ENCODE measurements at regions not wholly inside any gene's neighbourhood (a gene's known extent, or its start where the extent isn't known, plus 50 kb on each side); places are given as distances from the start of the nearest gene placed in this dataset.

- DNase-seq (no peak), ATAC-seq (no peak)
- H3K27ac Mint-ChIP-seq, result no peak overlapping the region
- peaks cover 2% of the 10 kb centered on the region for H3K27me3 Mint-ChIP-seq
- peaks cover 8% of the 10 kb centered on the region for H3K4me1 Mint-ChIP-seq
- no peaks in the 10 kb centered on the region for H3K9me3 Mint-ChIP-seq
- no peaks in the 10 kb centered on the region for H3K36me3 Mint-ChIP-seq (ENCODE audit: low read depth)
- no peak overlapping the region for H3K4me3 Mint-ChIP-seq
Measured at GRCh38 chr10:23715363-23715762, 276.5 kb downstream of the OTUD1 start.

GRCh38 chr10:23717913-23718312 is 279.0 kb downstream of the OTUD1 start:
- DNase-seq (no peak), ATAC-seq (no peak)
- H3K36me3 Mint-ChIP-seq (ENCODE audit: low read depth), result no peaks in the 10 kb centered on the region
- peaks cover 8% of the 10 kb centered on the region for H3K4me1 Mint-ChIP-seq
- H3K27me3 Mint-ChIP-seq, result no peaks in the 10 kb centered on the region
- no peak overlapping the region for H3K27ac Mint-ChIP-seq
- H3K9me3 Mint-ChIP-seq, result no peaks in the 10 kb centered on the region
- no peak overlapping the region for H3K4me3 Mint-ChIP-seq

- no peak for DNase-seq
- no peaks in the 10 kb centered on the region for H3K9me3 Mint-ChIP-seq
- ATAC-seq, result no peak
- H3K27ac Mint-ChIP-seq, result no peak overlapping the region
- H3K4me1 Mint-ChIP-seq, result peaks cover 8% of the 10 kb centered on the region
- H3K27me3 Mint-ChIP-seq, result no peaks in the 10 kb centered on the region
- no peak overlapping the region for H3K4me3 Mint-ChIP-seq
- no peaks in the 10 kb centered on the region for H3K36me3 Mint-ChIP-seq (ENCODE audit: low read depth)
Measured at GRCh38 chr10:23718946-23719345, 280.1 kb downstream of the OTUD1 start.

GRCh38 chr10:23723796-23724195 is 284.9 kb downstream of the OTUD1 start:
- H3K27me3 Mint-ChIP-seq, result no peaks in the 10 kb centered on the region
- no peak for ATAC-seq
- H3K4me1 Mint-ChIP-seq, result no peaks in the 10 kb centered on the region
- peaks cover under 1% of the 10 kb centered on the region for H3K36me3 Mint-ChIP-seq (ENCODE audit: low read depth)
- H3K9me3 Mint-ChIP-seq, result peaks cover 4% of the 10 kb centered on the region
- DNase-seq, result no peak
- no peak overlapping the region for H3K27ac Mint-ChIP-seq
- no peak overlapping the region for H3K4me3 Mint-ChIP-seq

GRCh38 chr10:23725548-23725947 is 286.7 kb downstream of the OTUD1 start:
- ATAC-seq (no peak), DNase-seq (no peak)
- Mint-ChIP-seq H3K9me3 (peaks cover 4% of the 10 kb centered on the region), H3K4me3 (no peak overlapping the region), H3K27ac (no peak overlapping the region), H3K4me1 (no peaks in the 10 kb centered on the region), H3K36me3 (ENCODE audit: low read depth) (peaks cover 2% of the 10 kb centered on the region), H3K27me3 (peaks cover 3% of the 10 kb centered on the region)

GRCh38 chr10:23742368-23742767 is 303.5 kb downstream of the OTUD1 start:
- H3K27me3 Mint-ChIP-seq, result peaks cover 13% of the 10 kb centered on the region
- DNase-seq (no peak), ATAC-seq (no peak)
- no peaks in the 10 kb centered on the region for H3K36me3 Mint-ChIP-seq (ENCODE audit: low read depth)
- no peak overlapping the region for H3K27ac Mint-ChIP-seq
- H3K9me3 Mint-ChIP-seq, result no peaks in the 10 kb centered on the region
- H3K4me3 Mint-ChIP-seq, result no peak overlapping the region
- H3K4me1 Mint-ChIP-seq, result no peaks in the 10 kb centered on the region

- H3K9me3 Mint-ChIP-seq, result no peaks in the 10 kb centered on the region
- ATAC-seq, result no peak
- no peaks in the 10 kb centered on the region for H3K4me1 Mint-ChIP-seq
- no peak for DNase-seq
- H3K27me3 Mint-ChIP-seq, result peaks cover 13% of the 10 kb centered on the region
- no peak overlapping the region for H3K27ac Mint-ChIP-seq
- no peaks in the 10 kb centered on the region for H3K36me3 Mint-ChIP-seq (ENCODE audit: low read depth)
- no peak overlapping the region for H3K4me3 Mint-ChIP-seq
Measured at GRCh38 chr10:23742807-23743206, 303.9 kb downstream of the OTUD1 start.

- Mint-ChIP-seq H3K4me3 (no peak overlapping the region), H3K27ac (no peak overlapping the region), H3K27me3 (peaks cover 1% of the 10 kb centered on the region), H3K4me1 (no peaks in the 10 kb centered on the region), H3K9me3 (no peaks in the 10 kb centered on the region), H3K36me3 (ENCODE audit: low read depth) (no peaks in the 10 kb centered on the region)
- ATAC-seq, result no peak
- no peak for DNase-seq
Measured at GRCh38 chr10:23754179-23754578, 315.3 kb downstream of the OTUD1 start.

- no peaks in the 10 kb centered on the region for H3K9me3 Mint-ChIP-seq
- DNase-seq (no peak), ATAC-seq (no peak)
- H3K27me3 Mint-ChIP-seq, result peaks cover 1% of the 10 kb centered on the region
- H3K27ac Mint-ChIP-seq, result no peak overlapping the region
- H3K36me3 Mint-ChIP-seq (ENCODE audit: low read depth), result no peaks in the 10 kb centered on the region
- no peaks in the 10 kb centered on the region for H3K4me1 Mint-ChIP-seq
- no peak overlapping the region for H3K4me3 Mint-ChIP-seq
Measured at GRCh38 chr10:23754941-23755340, 316.1 kb downstream of the OTUD1 start.

- ATAC-seq, result no peak
- no peaks in the 10 kb centered on the region for H3K4me1 Mint-ChIP-seq
- no peaks in the 10 kb centered on the region for H3K9me3 Mint-ChIP-seq
- no peak for DNase-seq
- no peak overlapping the region for H3K27ac Mint-ChIP-seq
- H3K27me3 Mint-ChIP-seq, result peaks cover 5% of the 10 kb centered on the region
- H3K4me3 Mint-ChIP-seq, result no peak overlapping the region
- H3K36me3 Mint-ChIP-seq (ENCODE audit: low read depth), result no peaks in the 10 kb centered on the region
Measured at GRCh38 chr10:23755556-23755955, 316.7 kb downstream of the OTUD1 start.

- Mint-ChIP-seq H3K9me3 (peaks cover 7% of the 10 kb centered on the region), H3K36me3 (ENCODE audit: low read depth) (no peaks in the 10 kb centered on the region), H3K27me3 (peaks cover 4% of the 10 kb centered on the region), H3K27ac (no peak overlapping the region), H3K4me3 (no peak overlapping the region), H3K4me1 (no peaks in the 10 kb centered on the region)
- ATAC-seq (no peak), DNase-seq (no peak)
Measured at GRCh38 chr10:23768281-23768680, 329.4 kb downstream of the OTUD1 start.

- H3K9me3 Mint-ChIP-seq, result no peaks in the 10 kb centered on the region
- H3K36me3 Mint-ChIP-seq (ENCODE audit: low read depth), result no peaks in the 10 kb centered on the region
- DNase-seq, result no peak
- H3K4me1 Mint-ChIP-seq, result no peaks in the 10 kb centered on the region
- no peak overlapping the region for H3K4me3 Mint-ChIP-seq
- H3K27me3 Mint-ChIP-seq, result no peaks in the 10 kb centered on the region
- no peak overlapping the region for H3K27ac Mint-ChIP-seq
- ATAC-seq, result no peak
Measured at GRCh38 chr10:23777153-23777552, 338.3 kb downstream of the OTUD1 start.

- no peaks in the 10 kb centered on the region for H3K4me1 Mint-ChIP-seq
- H3K36me3 Mint-ChIP-seq (ENCODE audit: low read depth), result no peaks in the 10 kb centered on the region
Measured at GRCh38 chr10:23779301-23779700, 340.4 kb downstream of the OTUD1 start.

GRCh38 chr10:23780331-23780730 is 341.5 kb downstream of the OTUD1 start:
- Mint-ChIP-seq H3K4me3 (no peak overlapping the region), H3K36me3 (ENCODE audit: low read depth) (no peaks in the 10 kb centered on the region), H3K4me1 (no peaks in the 10 kb centered on the region), H3K27me3 (no peaks in the 10 kb centered on the region), H3K27ac (no peak overlapping the region), H3K9me3 (no peaks in the 10 kb centered on the region)
- no peak for ATAC-seq
- DNase-seq, result no peak

More at GRCh38 chr10:23779301-23779700, 340.4 kb downstream of the OTUD1 start:
- H3K27me3 Mint-ChIP-seq, result no peaks in the 10 kb centered on the region
- no peak overlapping the region for H3K4me3 Mint-ChIP-seq
- DNase-seq (no peak), ATAC-seq (no peak)
- no peak overlapping the region for H3K27ac Mint-ChIP-seq
- H3K9me3 Mint-ChIP-seq, result no peaks in the 10 kb centered on the region

- H3K36me3 Mint-ChIP-seq (ENCODE audit: low read depth), result no peaks in the 10 kb centered on the region
Measured at GRCh38 chr10:23786594-23786993, 347.7 kb downstream of the OTUD1 start.

GRCh38 chr10:23793577-23793976 is 354.7 kb downstream of the OTUD1 start:
- ATAC-seq (no peak), DNase-seq (no peak)
- Mint-ChIP-seq H3K4me3 (no peak overlapping the region), H3K27me3 (no peaks in the 10 kb centered on the region), H3K9me3 (peaks cover 9% of the 10 kb centered on the region), H3K27ac (no peak overlapping the region), H3K36me3 (ENCODE audit: low read depth) (no peaks in the 10 kb centered on the region), H3K4me1 (peaks cover 2% of the 10 kb centered on the region)

More at GRCh38 chr10:23786594-23786993, 347.7 kb downstream of the OTUD1 start:
- no peak for DNase-seq
- no peak for ATAC-seq
- Mint-ChIP-seq H3K4me1 (no peaks in the 10 kb centered on the region), H3K9me3 (no peaks in the 10 kb centered on the region), H3K27me3 (peaks cover 7% of the 10 kb centered on the region), H3K4me3 (no peak overlapping the region), H3K27ac (no peak overlapping the region)
